Epithelial cell of esophagus (primary cell): ENCODE measurements at regions not wholly inside any gene's neighbourhood (a gene's known extent, or its start where the extent isn't known, plus 50 kb on each side); places are given as distances from the start of the nearest gene placed in this dataset.

Experiments
- DNase-seq: peaks from one replicate; pipeline ENCODE4 v3.0.0; 2010; ENCODE audit warnings: low read depth
- H3K4me3 ChIP-seq: 2 replicates; pipeline ENCODE4 v1.5.1; 2011; ENCODE audit warnings: mild to moderate bottlenecking, low read length, control low read depth
- TF ChIP-seq, protein P1 (sequence below): IDR thresholded peaks from 2 replicates; pipeline ENCODE4 v1.5.1; 2011; ENCODE audit warnings: low read depth, mild to moderate bottlenecking, low read length, control low read depth, inconsistent platforms; ENCODE audit not compliant: insufficient read depth; ENCODE audit errors: missing control alignments

GRCh38 chr9:108117795-108118194 is 628.2 kb upstream of the KLF4 start:
- no peak overlapping the region for H3K4me3 ChIP-seq
- TF ChIP-seq, protein P1, sequence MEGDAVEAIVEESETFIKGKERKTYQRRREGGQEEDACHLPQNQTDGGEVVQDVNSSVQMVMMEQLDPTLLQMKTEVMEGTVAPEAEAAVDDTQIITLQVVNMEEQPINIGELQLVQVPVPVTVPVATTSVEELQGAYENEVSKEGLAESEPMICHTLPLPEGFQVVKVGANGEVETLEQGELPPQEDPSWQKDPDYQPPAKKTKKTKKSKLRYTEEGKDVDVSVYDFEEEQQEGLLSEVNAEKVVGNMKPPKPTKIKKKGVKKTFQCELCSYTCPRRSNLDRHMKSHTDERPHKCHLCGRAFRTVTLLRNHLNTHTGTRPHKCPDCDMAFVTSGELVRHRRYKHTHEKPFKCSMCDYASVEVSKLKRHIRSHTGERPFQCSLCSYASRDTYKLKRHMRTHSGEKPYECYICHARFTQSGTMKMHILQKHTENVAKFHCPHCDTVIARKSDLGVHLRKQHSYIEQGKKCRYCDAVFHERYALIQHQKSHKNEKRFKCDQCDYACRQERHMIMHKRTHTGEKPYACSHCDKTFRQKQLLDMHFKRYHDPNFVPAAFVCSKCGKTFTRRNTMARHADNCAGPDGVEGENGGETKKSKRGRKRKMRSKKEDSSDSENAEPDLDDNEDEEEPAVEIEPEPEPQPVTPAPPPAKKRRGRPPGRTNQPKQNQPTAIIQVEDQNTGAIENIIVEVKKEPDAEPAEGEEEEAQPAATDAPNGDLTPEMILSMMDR: no peak
- DNase-seq: no peak

DNA sequence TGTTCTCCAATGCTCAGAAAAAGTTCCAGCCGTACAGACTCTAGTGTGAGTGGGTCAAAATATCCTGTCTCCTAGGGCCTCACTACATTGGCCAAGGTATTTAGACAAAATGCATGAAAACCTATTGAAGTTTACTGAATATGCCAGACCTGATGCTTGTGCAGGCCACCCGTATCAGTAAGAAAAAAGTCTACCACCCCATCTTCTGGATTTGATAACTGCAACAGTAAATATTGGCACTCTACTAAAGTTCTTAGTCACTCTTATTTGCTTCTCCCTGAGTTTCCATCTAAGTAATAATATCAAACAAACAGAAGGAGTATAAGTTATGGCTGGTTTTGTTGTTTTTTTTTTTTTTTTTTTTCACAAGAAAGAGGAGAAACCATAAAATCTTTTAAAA is 627.7 kb upstream of the KLF4 start:
- TF ChIP-seq, protein P1: no peak
- DNase-seq: no peak
- no peak overlapping the region for H3K4me3 ChIP-seq

- H3K4me3 ChIP-seq: no peak overlapping the region
- TF ChIP-seq, protein P1: no peak
- DNase-seq: no peak
Observed at GRCh38 chr9:108113596-108113995, 624.0 kb upstream of the KLF4 start.

- TF ChIP-seq, protein P1: no peak
- no peak overlapping the region for H3K4me3 ChIP-seq
- DNase-seq: no peak
Observed at GRCh38 chr9:108109927-108110690, 620.5 kb upstream of the KLF4 start.

DNA sequence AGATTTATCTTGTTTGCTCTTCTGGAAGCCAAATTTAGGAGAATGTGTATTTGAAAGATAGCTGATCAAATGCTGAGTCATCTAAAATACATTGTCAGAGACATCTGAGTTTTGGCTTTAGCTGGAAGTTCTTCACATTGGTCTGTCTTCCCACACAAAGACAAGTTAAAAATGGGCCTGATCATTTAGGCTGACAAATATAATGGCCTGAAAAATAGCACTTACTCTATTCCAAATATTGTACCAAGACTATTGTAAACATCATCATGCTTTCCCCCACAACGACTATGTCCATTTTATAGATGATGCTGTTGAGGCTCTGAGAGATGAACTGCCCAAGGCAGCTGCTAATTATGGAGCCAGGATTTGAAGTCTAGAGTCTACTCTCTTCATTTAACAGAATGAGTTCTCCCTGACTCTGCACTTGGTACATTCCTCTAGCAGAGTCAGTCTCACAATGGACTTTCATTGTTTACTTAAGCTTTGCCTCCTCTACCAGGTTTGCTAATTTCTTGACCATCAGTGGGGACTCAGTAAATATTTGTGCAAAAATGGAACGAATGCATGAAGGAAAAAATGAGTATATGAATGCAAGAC is 619.4 kb upstream of the KLF4 start:
- no peak overlapping the region for H3K4me3 ChIP-seq
- TF ChIP-seq, protein P1: no peak
- DNase-seq: no peak

DNA sequence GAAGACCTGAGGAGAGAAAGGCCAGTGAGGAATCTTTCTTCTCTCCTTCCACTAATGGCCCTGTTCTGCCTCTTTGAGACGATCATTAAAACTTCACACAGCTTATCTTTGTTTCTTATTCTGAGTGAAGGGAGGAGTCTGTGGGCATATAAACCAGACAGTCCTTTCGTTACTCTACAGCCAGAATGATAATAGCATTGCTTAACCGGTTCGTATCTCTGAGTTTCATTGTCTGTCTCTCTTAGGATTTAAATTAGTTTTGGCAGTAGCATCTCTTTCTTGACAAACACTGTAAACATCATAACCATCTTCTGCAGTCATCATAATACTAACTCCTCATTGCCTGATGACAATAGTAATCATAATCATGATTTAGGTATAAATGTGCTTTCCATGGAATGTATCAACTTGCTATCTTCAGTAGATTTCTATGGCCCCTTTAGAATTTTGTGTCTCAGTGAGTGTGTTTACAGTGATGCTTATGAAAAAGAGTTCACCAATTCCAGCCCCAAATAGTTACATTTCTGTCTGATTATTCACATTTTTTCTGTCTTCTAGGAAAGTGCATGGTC is 618.8 kb upstream of the KLF4 start:
- no peak for DNase-seq
- H3K4me3 ChIP-seq: no peak overlapping the region
- TF ChIP-seq, protein P1: no peak
